ENCODE measurements at regions not wholly inside any gene's neighbourhood (a gene's known extent, or its start where the extent isn't known, plus 50 kb on each side); places are given as distances from the start of the nearest gene placed in this dataset.

DNA sequence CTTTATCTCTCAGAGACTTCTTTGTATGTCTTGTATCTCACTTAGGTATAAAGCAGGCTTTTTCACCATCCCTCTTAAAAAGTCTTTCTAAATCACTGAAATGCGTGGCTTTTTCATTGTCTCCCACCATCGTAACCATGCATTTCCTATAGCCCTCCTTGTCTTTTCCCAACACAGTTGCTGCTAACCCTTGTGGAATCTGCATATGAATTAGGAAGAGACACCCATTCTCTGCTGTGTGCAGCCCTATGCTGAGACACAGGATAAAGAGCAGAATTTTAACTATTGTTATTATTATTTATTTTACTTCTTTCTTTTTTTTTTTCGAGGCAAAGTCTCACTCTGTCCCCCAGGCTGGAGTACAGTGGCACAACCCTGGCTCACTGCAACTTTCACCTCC lies 804.3 kb upstream of the COBL start:
- TF ChIP-seq, protein P1, sequence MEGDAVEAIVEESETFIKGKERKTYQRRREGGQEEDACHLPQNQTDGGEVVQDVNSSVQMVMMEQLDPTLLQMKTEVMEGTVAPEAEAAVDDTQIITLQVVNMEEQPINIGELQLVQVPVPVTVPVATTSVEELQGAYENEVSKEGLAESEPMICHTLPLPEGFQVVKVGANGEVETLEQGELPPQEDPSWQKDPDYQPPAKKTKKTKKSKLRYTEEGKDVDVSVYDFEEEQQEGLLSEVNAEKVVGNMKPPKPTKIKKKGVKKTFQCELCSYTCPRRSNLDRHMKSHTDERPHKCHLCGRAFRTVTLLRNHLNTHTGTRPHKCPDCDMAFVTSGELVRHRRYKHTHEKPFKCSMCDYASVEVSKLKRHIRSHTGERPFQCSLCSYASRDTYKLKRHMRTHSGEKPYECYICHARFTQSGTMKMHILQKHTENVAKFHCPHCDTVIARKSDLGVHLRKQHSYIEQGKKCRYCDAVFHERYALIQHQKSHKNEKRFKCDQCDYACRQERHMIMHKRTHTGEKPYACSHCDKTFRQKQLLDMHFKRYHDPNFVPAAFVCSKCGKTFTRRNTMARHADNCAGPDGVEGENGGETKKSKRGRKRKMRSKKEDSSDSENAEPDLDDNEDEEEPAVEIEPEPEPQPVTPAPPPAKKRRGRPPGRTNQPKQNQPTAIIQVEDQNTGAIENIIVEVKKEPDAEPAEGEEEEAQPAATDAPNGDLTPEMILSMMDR (IDR thresholded peaks at IDR 0.05; ENCODE audit: insufficient read depth, low read depth, low read length, missing control alignments) = no peak
- no peak for DNase-seq (ENCODE audit: low read depth)
- no peak overlapping the region for H3K4me3 ChIP-seq (ENCODE audit: low read length)

DNA sequence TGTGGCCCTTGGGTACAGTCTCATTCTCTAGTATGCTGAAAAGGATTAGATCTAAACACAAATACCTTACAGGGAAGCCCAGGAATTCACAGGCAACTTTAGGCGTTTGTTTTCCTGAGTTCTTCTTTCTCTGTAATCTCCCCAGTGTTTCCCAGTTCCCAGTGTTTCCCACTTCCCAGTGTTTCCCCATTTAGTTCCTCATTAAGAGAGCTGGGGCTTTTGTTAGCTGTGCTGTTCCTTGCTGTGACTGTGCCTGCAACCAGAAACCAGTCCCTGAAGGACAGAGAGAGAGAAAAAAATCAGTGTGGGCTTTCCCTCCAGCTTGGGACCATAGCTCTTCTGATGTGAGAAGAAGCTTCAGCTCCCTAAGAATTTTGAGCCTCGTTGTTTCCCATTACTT lies 802.9 kb upstream of the COBL start:
- H3K4me3 ChIP-seq (ENCODE audit: low read length) = no peak overlapping the region
- TF ChIP-seq, protein P1 (IDR thresholded peaks at IDR 0.05; ENCODE audit: insufficient read depth, low read depth, low read length, missing control alignments) = no peak
- DNase-seq (ENCODE audit: low read depth) = no peak

DNA sequence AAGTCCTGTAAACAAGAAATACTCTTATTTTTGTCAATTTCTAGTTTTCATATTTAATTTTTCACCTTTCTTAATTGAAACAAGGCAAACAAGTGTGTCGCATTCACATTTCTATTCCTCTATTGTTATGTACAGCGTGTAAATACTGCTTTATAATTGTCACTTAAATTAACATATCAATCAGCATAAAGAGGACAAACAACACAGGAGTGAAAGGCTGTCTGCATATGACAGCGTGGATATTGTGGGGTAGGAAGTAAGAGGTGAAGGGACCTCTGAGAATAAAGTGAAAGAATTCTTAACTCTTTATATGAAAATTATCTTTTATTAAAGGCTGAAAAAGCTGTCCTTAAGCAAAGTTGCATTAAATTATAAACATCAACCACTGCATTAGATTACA lies 797.9 kb upstream of the COBL start:
- no peak for DNase-seq (ENCODE audit: low read depth)
- TF ChIP-seq, protein P1 (IDR thresholded peaks at IDR 0.05; ENCODE audit: insufficient read depth, low read depth, low read length, missing control alignments) = no peak
- H3K4me3 ChIP-seq (ENCODE audit: low read length) = no peak overlapping the region

DNA sequence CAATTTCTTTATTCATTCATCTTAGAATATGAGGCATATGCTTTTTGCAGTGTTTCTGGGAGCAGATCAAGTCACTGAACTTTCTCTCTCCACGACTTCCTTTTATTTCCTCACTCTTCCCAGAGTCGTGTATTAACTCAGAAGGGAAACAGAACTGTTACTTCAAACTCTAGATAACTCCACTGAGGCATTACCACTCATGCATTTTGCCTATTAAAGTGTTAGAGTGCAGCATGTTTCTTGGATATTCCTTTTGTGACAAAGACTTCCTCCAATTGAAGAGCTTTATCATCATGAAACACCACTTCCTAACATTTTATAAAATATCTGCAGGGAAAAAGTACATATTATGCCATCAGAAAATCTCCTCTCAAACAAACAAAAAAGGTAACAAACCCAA lies 797.4 kb upstream of the COBL start:
- no peak for DNase-seq (ENCODE audit: low read depth)
- no peak overlapping the region for H3K4me3 ChIP-seq (ENCODE audit: low read length)
- TF ChIP-seq, protein P1 (IDR thresholded peaks at IDR 0.05; ENCODE audit: insufficient read depth, low read depth, low read length, missing control alignments) = no peak

DNA sequence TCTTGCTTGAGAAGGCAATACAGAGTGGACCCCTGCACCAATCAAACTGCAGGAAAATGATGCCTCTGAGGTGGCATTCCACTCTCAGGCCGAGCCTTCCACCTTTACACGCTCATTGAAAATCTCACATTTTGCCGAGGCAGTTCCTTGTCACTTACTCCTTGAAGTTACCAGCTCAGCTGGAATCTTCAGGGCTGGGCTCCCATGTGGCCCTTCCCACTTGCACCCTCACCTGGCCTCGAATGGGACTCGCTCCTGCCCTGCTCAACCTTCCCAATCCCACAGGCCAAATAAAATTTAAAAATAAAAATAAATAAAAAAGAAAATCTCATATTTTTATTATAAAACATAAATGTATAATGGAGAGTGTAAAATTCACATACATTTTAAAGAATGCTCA lies 790.7 kb upstream of the COBL start:
- TF ChIP-seq, protein P1 (IDR thresholded peaks at IDR 0.05; ENCODE audit: insufficient read depth, low read depth, low read length, missing control alignments) = no peak
- DNase-seq (ENCODE audit: low read depth) = no peak
- no peak overlapping the region for H3K4me3 ChIP-seq (ENCODE audit: low read length)

DNA sequence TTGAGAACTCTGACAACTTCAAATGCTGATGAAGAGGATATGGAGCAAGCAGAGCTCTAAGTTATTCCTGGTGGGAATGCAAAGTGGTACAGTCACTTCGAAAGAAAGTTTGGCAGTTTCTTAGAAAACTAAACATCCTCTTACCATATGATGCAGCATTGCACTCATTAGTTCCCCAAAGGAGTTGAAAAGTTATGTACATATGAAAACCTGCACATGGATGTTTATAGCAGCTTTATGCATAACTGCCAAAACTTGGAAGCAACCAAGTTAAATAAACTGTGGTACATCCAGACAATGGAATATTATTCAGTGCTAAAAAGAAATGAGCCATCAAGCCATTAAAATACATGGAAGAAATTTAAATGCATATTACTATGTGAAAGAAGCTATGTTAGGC lies 779.3 kb upstream of the COBL start:
- TF ChIP-seq, protein P1 (IDR thresholded peaks at IDR 0.05; ENCODE audit: insufficient read depth, low read depth, low read length, missing control alignments) = no peak
- H3K4me3 ChIP-seq (ENCODE audit: low read length) = no peak overlapping the region

DNA sequence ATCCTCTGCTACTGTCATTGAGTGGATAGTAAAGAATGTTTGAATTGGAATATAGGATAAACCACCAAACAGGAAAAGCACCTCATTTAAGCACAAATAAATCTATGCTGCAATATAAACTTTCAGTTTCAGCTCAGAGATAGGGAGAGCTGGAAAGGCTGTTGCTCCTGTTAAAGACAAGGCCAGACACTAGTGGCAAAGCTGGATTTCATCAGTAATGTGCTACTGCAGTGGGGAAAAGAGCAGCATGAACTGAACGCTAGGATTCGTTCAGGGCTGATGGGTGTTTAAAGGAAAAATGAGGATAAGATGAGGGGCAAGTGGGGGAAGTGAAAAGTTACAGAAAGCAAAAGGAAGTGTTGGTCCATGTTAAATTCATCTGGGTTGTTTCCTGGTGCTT lies 775.4 kb upstream of the COBL start:
- DNase-seq (ENCODE audit: low read depth) = no peak
- TF ChIP-seq, protein P1 (IDR thresholded peaks at IDR 0.05; ENCODE audit: insufficient read depth, low read depth, low read length, missing control alignments) = no peak
- no peak overlapping the region for H3K4me3 ChIP-seq (ENCODE audit: low read length)

More for the DNA sequence above, 779.3 kb upstream of the COBL start:
- no peak for DNase-seq (ENCODE audit: low read depth)

All from epithelial cell of esophagus (primary cell).